Panc1 (cell line): ENCODE measurements at regions not wholly inside any gene's neighbourhood (a gene's known extent, or its start where the extent isn't known, plus 50 kb on each side); places are given as distances from the start of the nearest gene placed in this dataset.

ENCODE experiments used
- POLR2AphosphoS5 ChIP-seq: IDR thresholded peaks from 2 replicates; pipeline ENCODE4 v1.6.1; 2012; ENCODE audit warnings: mild to moderate bottlenecking, low read depth, low read length, moderate library complexity
- SIN3A ChIP-seq: IDR thresholded peaks from 2 replicates; pipeline ENCODE4 v1.6.1; 2012; ENCODE audit warnings: low read depth, mild to moderate bottlenecking, low read length, moderate library complexity, borderline replicate concordance; ENCODE audit not compliant: insufficient read depth
- TCF7L2 ChIP-seq: IDR thresholded peaks from 2 replicates; pipeline ENCODE4 v1.6.1; 2011; ENCODE audit warnings: mild to moderate bottlenecking, low read depth, low read length, inconsistent platforms
- TF ChIP-seq, protein P1 (sequence below): fragments of 450-650 bp; IDR thresholded peaks from 2 replicates; pipeline ENCODE4 v1.5.1; 2017; ENCODE audit warnings: mild to moderate bottlenecking
- TF ChIP-seq, protein P2 (sequence below), 2 experiments: IDR thresholded peaks; 2 replicates each; pipeline ENCODE4 v1.6.1; 2011 to 2012; ENCODE audit warnings: low read depth in 2 of 2, control low read depth in 1 of 2, low read length in 1 of 2, mild to moderate bottlenecking in 1 of 2, moderate library complexity in 1 of 2; ENCODE audit not compliant: insufficient read depth in 1 of 2

GRCh38 chr3:107452436-107452835 is 70.3 kb upstream of the BBX start:
- TF ChIP-seq, protein P1, sequence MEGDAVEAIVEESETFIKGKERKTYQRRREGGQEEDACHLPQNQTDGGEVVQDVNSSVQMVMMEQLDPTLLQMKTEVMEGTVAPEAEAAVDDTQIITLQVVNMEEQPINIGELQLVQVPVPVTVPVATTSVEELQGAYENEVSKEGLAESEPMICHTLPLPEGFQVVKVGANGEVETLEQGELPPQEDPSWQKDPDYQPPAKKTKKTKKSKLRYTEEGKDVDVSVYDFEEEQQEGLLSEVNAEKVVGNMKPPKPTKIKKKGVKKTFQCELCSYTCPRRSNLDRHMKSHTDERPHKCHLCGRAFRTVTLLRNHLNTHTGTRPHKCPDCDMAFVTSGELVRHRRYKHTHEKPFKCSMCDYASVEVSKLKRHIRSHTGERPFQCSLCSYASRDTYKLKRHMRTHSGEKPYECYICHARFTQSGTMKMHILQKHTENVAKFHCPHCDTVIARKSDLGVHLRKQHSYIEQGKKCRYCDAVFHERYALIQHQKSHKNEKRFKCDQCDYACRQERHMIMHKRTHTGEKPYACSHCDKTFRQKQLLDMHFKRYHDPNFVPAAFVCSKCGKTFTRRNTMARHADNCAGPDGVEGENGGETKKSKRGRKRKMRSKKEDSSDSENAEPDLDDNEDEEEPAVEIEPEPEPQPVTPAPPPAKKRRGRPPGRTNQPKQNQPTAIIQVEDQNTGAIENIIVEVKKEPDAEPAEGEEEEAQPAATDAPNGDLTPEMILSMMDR: no peak
- no peak for TF ChIP-seq POLR2AphosphoS5
- TF ChIP-seq, protein P2, sequence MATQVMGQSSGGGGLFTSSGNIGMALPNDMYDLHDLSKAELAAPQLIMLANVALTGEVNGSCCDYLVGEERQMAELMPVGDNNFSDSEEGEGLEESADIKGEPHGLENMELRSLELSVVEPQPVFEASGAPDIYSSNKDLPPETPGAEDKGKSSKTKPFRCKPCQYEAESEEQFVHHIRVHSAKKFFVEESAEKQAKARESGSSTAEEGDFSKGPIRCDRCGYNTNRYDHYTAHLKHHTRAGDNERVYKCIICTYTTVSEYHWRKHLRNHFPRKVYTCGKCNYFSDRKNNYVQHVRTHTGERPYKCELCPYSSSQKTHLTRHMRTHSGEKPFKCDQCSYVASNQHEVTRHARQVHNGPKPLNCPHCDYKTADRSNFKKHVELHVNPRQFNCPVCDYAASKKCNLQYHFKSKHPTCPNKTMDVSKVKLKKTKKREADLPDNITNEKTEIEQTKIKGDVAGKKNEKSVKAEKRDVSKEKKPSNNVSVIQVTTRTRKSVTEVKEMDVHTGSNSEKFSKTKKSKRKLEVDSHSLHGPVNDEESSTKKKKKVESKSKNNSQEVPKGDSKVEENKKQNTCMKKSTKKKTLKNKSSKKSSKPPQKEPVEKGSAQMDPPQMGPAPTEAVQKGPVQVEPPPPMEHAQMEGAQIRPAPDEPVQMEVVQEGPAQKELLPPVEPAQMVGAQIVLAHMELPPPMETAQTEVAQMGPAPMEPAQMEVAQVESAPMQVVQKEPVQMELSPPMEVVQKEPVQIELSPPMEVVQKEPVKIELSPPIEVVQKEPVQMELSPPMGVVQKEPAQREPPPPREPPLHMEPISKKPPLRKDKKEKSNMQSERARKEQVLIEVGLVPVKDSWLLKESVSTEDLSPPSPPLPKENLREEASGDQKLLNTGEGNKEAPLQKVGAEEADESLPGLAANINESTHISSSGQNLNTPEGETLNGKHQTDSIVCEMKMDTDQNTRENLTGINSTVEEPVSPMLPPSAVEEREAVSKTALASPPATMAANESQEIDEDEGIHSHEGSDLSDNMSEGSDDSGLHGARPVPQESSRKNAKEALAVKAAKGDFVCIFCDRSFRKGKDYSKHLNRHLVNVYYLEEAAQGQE (IDR thresholded peaks at IDR 0.05; ENCODE audit: insufficient read depth in 1 of 2, low read depth in 2 of 2, low read length in 1 of 2): no peak
- TF ChIP-seq TCF7L2: no peak
- TF ChIP-seq SIN3A: no peak
